ENCODE measurements at regions not wholly inside any gene's neighbourhood (a gene's known extent, or its start where the extent isn't known, plus 50 kb on each side); places are given as distances from the start of the nearest gene placed in this dataset.

GRCh38 chr7:55280031-55280454 is 85.1 kb upstream of the LANCL2 start:
- Mint-ChIP-seq H3K9me3 (no peaks in the 10 kb centered on the region), H3K27me3 (no peaks in the 10 kb centered on the region), H3K36me3 (ENCODE audit: low read depth) (no peaks in the 10 kb centered on the region), H3K4me3 (no peak overlapping the region), H3K27ac (no peak overlapping the region), H3K4me1 (ENCODE audit: low read depth) (no peaks in the 10 kb centered on the region)

GRCh38 chr7:55285665-55286064 is 79.5 kb upstream of the LANCL2 start:
- no peaks in the 10 kb centered on the region for H3K36me3 Mint-ChIP-seq (ENCODE audit: low read depth)
- peaks cover 9% of the 10 kb centered on the region for H3K27me3 Mint-ChIP-seq
- no peaks in the 10 kb centered on the region for H3K9me3 Mint-ChIP-seq
- H3K27ac Mint-ChIP-seq: no peak overlapping the region
- no peak overlapping the region for H3K4me3 Mint-ChIP-seq
- H3K4me1 Mint-ChIP-seq (ENCODE audit: low read depth): no peaks in the 10 kb centered on the region

DNA sequence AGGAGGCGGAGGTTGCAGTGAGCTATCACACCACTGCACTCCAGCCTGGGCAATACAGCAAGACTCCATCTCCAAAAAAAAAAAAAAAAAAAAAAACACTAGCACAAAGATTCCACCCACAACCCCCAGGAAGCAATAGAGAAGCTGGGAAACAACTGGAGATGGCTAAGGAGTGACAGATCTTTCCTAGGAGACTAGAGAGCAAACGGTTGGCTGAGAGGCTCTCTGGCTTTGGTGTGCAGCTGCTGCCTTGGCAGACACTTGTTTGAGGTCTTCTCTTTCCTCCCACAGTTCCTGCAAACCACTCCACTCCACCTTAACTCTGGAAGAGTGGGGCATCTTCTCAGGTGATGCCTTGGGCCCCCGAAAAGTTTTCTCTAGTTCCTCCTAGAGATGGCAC is 78.5 kb upstream of the LANCL2 start:
- Mint-ChIP-seq H3K36me3 (ENCODE audit: low read depth) (no peaks in the 10 kb centered on the region), H3K9me3 (no peaks in the 10 kb centered on the region), H3K4me1 (ENCODE audit: low read depth) (no peaks in the 10 kb centered on the region), H3K4me3 (no peak overlapping the region), H3K27me3 (peaks cover 14% of the 10 kb centered on the region), H3K27ac (no peak overlapping the region)

GRCh38 chr7:55288070-55288824 is 76.9 kb upstream of the LANCL2 start:
- no peaks in the 10 kb centered on the region for H3K36me3 Mint-ChIP-seq (ENCODE audit: low read depth)
- peaks cover 20% of the 10 kb centered on the region for H3K27me3 Mint-ChIP-seq
- no peaks in the 10 kb centered on the region for H3K4me1 Mint-ChIP-seq (ENCODE audit: low read depth)
- H3K9me3 Mint-ChIP-seq: no peaks in the 10 kb centered on the region
- no peak overlapping the region for H3K4me3 Mint-ChIP-seq
- no peak overlapping the region for H3K27ac Mint-ChIP-seq

DNA sequence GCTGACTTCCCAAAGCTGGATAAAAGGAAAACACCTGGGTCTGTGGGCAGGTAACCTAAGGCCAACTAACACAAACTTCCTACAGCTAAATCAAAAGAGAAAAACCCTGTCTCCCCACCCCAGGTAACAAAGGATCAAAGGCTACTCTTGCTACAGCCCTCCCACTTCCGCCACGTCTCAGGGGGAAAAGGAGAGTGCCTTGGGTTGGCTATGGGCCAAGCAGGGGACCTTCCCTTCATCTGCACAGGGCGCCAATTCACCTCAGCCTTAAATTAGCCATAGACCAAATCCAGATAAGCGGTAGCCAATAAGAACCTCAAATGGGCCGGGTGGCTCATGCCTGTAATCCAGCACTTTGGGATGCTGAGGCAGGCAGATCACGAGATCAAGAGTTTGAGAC is 69.1 kb upstream of the LANCL2 start:
- Mint-ChIP-seq H3K36me3 (ENCODE audit: low read depth) (no peaks in the 10 kb centered on the region), H3K4me3 (no peak overlapping the region), H3K27ac (no peak overlapping the region), H3K9me3 (no peaks in the 10 kb centered on the region), H3K27me3 (peaks cover 34% of the 10 kb centered on the region), H3K4me1 (ENCODE audit: low read depth) (no peaks in the 10 kb centered on the region)

- Mint-ChIP-seq H3K27ac (no peak overlapping the region), H3K36me3 (ENCODE audit: low read depth) (no peaks in the 10 kb centered on the region), H3K4me3 (no peak overlapping the region), H3K27me3 (peaks cover 36% of the 10 kb centered on the region), H3K9me3 (no peaks in the 10 kb centered on the region), H3K4me1 (ENCODE audit: low read depth) (no peaks in the 10 kb centered on the region)
These were observed 65.7 kb upstream of the LANCL2 start for GRCh38 chr7:55299273-55299967.

GRCh38 chr7:55303220-55303619 is 61.9 kb upstream of the LANCL2 start:
- no peak overlapping the region for H3K27ac Mint-ChIP-seq
- no peaks in the 10 kb centered on the region for H3K9me3 Mint-ChIP-seq
- H3K36me3 Mint-ChIP-seq (ENCODE audit: low read depth): no peaks in the 10 kb centered on the region
- H3K4me3 Mint-ChIP-seq: no peak overlapping the region
- peaks cover 10% of the 10 kb centered on the region for H3K4me1 Mint-ChIP-seq (ENCODE audit: low read depth)
- peaks cover 38% of the 10 kb centered on the region for H3K27me3 Mint-ChIP-seq

DNA sequence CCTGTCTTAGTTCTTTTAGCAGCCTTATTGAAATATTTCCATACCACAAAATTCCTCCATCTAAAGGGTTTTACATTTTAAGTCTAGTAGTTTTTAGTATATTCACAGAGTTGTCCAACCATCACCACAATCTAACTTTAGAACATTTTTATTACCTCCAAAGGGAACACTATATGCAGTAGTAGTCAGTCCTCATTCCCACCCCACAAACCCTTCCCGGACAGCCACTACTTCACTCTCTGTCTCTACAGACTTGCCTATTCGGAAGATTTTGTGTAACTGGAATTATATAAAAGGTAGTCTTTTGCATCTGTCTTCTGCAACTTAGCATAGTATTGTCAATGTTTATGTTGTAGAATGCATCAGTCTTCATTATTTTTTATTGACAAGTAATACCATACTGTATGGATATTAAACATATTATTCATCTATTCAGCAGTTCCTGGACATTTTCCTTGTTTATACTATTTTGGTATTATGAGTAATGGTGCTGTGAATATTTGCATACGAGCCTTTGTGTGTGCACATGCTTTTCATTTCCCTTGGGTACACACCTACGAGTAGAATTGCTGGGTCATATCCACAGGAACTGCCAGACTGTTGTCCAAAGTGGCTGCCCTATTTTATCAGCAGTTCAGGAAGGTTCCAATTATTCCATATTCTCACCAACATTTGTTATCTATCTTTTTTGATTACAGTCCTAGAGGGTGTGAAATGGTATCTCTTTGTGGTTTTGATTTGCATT is 60.9 kb upstream of the LANCL2 start:
- H3K27ac Mint-ChIP-seq: no peak overlapping the region
- peaks cover 20% of the 10 kb centered on the region for H3K4me1 Mint-ChIP-seq (ENCODE audit: low read depth)
- H3K4me3 Mint-ChIP-seq: no peak overlapping the region
- no peaks in the 10 kb centered on the region for H3K9me3 Mint-ChIP-seq
- peaks cover 4% of the 10 kb centered on the region for H3K36me3 Mint-ChIP-seq (ENCODE audit: low read depth)
- H3K27me3 Mint-ChIP-seq: peaks cover 35% of the 10 kb centered on the region

GRCh38 chr7:55305135-55305534 is 60.0 kb upstream of the LANCL2 start:
- Mint-ChIP-seq H3K36me3 (ENCODE audit: low read depth) (peaks cover 6% of the 10 kb centered on the region), H3K27ac (no peak overlapping the region), H3K4me3 (no peak overlapping the region), H3K27me3 (peaks cover 30% of the 10 kb centered on the region), H3K9me3 (no peaks in the 10 kb centered on the region), H3K4me1 (ENCODE audit: low read depth) (peaks cover 29% of the 10 kb centered on the region)

GRCh38 chr7:55306331-55306730 is 58.8 kb upstream of the LANCL2 start:
- Mint-ChIP-seq H3K27ac (no peak overlapping the region), H3K36me3 (ENCODE audit: low read depth) (peaks cover 6% of the 10 kb centered on the region), H3K27me3 (peaks cover 25% of the 10 kb centered on the region), H3K4me3 (no peak overlapping the region), H3K9me3 (no peaks in the 10 kb centered on the region), H3K4me1 (ENCODE audit: low read depth) (peaks cover 34% of the 10 kb centered on the region)

- Mint-ChIP-seq H3K27me3 (peaks cover 17% of the 10 kb centered on the region), H3K9me3 (no peaks in the 10 kb centered on the region), H3K27ac (no peak overlapping the region), H3K4me1 (ENCODE audit: low read depth) (peaks cover 34% of the 10 kb centered on the region), H3K36me3 (ENCODE audit: low read depth) (peaks cover 6% of the 10 kb centered on the region), H3K4me3 (no peak overlapping the region)
These were observed 57.8 kb upstream of the LANCL2 start for GRCh38 chr7:55307123-55307916.

DNA sequence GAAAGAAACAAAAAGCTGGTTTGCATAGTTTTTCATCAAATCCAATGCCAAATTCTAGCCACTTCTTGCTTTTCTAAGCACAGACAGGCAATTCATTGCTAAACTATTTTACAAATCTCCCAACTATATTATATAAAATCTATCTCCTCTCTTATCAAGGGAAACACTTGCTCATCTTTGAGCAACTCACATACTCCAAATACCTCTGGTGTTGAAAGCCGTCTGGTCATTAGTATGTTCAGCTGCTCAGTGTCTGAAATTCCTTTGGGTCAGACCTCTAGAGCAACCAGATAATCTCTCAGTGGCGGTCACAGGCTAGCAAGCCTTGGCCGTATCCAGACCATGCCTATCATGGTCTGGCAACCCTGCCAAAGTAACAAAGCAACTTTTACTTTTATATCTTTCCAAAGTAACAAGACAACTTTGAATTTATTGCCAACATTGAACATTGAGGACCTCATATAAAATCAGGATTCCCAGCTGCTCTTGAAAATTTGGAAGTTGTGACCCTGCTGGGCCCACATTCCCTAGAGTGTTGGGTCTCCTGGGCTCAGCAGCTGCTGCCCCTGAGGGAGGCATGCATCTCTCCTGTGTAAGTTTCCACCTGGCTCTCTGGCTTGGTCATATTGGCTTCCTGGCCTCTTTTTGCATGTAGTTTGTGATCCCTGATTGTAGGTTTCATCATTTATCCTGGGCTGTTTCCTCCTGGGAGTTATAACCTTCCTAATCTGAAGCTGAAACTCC is 56.8 kb upstream of the LANCL2 start:
- peaks cover 6% of the 10 kb centered on the region for H3K36me3 Mint-ChIP-seq (ENCODE audit: low read depth)
- H3K4me1 Mint-ChIP-seq (ENCODE audit: low read depth): peaks cover 34% of the 10 kb centered on the region
- H3K4me3 Mint-ChIP-seq: peak overlapping the region; percentile 68

DNA sequence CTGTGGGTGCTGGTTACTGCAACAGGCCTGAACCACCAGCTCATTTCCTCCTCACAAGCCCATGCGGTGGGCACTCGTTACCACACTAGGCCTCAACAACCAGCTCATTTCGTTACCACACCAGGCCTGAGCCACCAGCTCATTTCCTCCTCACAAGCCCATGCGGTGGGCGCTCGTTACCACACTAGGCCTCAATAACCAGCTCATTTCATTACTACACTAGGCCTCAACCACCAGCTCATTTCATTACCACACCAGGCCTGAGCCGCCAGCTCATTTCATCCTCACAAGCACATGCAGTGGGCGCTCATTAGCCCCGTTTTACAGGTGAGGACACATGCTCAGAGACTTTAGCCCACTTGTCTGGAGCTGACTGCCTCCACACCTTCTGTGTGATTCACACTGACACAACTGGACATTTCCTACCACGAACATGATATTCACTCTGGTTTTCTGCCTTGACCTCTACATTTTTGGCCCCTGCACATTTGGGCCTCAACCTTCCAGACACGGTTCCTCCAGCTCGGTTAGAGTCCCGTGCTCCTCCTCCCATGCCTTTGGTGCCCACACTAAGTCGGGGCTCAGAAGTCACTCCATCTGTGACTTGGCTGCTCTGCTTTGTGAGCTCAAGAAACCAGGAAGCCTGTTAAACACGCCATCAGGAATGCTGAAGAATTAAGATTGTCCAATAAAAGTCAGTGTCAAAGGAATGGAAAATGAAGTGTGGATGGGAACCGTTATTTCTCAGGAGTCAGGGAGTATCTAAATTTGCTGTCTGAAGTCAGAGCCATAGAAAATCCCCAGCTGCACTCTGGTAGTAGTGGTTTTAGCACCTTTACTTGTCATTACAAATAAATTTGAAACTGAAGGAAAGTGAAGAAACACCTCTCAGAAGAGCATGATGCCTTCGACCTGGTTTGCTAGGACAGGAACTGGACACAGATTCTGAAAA is 55.8 kb upstream of the LANCL2 start:
- H3K27ac Mint-ChIP-seq: peak overlapping the region; percentile 93
- H3K4me3 Mint-ChIP-seq: peak overlapping the region; percentile 68

More for the DNA sequence above, 56.8 kb upstream of the LANCL2 start:
- Mint-ChIP-seq H3K9me3 (no peaks in the 10 kb centered on the region), H3K27ac (peak overlapping the region; percentile 93), H3K27me3 (peaks cover 11% of the 10 kb centered on the region)

More for the DNA sequence above, 55.8 kb upstream of the LANCL2 start:
- no peaks in the 10 kb centered on the region for H3K9me3 Mint-ChIP-seq
- H3K27me3 Mint-ChIP-seq: peaks cover 10% of the 10 kb centered on the region
- H3K36me3 Mint-ChIP-seq (ENCODE audit: low read depth): peaks cover 6% of the 10 kb centered on the region
- H3K4me1 Mint-ChIP-seq (ENCODE audit: low read depth): peaks cover 34% of the 10 kb centered on the region
